ENCODE measurements at regions not wholly inside any gene's neighbourhood (a gene's known extent, or its start where the extent isn't known, plus 50 kb on each side); places are given as distances from the start of the nearest gene placed in this dataset.
A peak's percentile ranks its signal among the peaks of the same experiment; 100 is the strongest.

- Histone ChIP-seq H3K9me3 (peaks cover 0 to 5% of the 10 kb centered on the region in 2 donors), H3K4me1 (no peaks in the 10 kb centered on the region), H3K27ac (no peak overlapping the region), H3K36me3 (no peaks in the 10 kb centered on the region), H3K4me3 (no peak overlapping the region), H3K27me3 (no peaks in the 10 kb centered on the region)
- intact Hi-C loops (cut with DNase I; ENCODE audit: low total_unique reads) = no loop called here
- TF ChIP-seq POLR2AphosphoS5 (IDR thresholded peaks at IDR 0.05) (no peak), POLR2A (IDR thresholded peaks at IDR 0.05) (no peak), CTCF (IDR thresholded peaks at IDR 0.05) (no peak)
- DNase-seq (ENCODE audit: low spot score in 2 of 2) = no peak
These were observed 134.6 kb upstream of the PDHA2 start for GRCh38 chr4:95705323-95705722.

GRCh38 chr4:95701500-95702170 lies 138.3 kb upstream of the PDHA2 start:
- H3K27me3 ChIP-seq = no peaks in the 10 kb centered on the region
- H3K36me3 ChIP-seq = no peaks in the 10 kb centered on the region
- H3K4me1 ChIP-seq = no peaks in the 10 kb centered on the region
- peaks cover 0 to 5% of the 10 kb centered on the region in 2 donors for H3K9me3 ChIP-seq
- intact Hi-C loops (cut with DNase I; ENCODE audit: low total_unique reads) = loop anchor here (5.0 kb wide), 1 partner anchor 1656 kb away; no protein-coding TSS in a partner anchor
- DNase-seq (ENCODE audit: low spot score in 2 of 2) = peak in 1 of 2 donors; percentile 18
- H3K4me3 ChIP-seq = no peak overlapping the region
- peak in 1 of 3 donors; percentile 21 for TF ChIP-seq POLR2AphosphoS5 (IDR thresholded peaks at IDR 0.05)
- no peak for TF ChIP-seq CTCF (IDR thresholded peaks at IDR 0.05)
- peak overlapping the region; percentile 73 to 79 for H3K27ac ChIP-seq

- Histone ChIP-seq H3K4me3 (no peak overlapping the region), H3K36me3 (no peaks in the 10 kb centered on the region), H3K9me3 (no peaks in the 10 kb centered on the region), H3K4me1 (no peaks in the 10 kb centered on the region), H3K27me3 (no peaks in the 10 kb centered on the region), H3K27ac (no peak overlapping the region)
- no peak for DNase-seq (ENCODE audit: low spot score in 2 of 2)
- no peak for TF ChIP-seq POLR2AphosphoS5 (IDR thresholded peaks at IDR 0.05)
- TF ChIP-seq CTCF (IDR thresholded peaks at IDR 0.05) = no peak
- no peak for TF ChIP-seq POLR2A (IDR thresholded peaks at IDR 0.05)
- intact Hi-C loops (cut with DNase I; ENCODE audit: low total_unique reads) = no loop called here
These were observed 145.5 kb upstream of the PDHA2 start for GRCh38 chr4:95694411-95694810.

- H3K27ac ChIP-seq = no peak overlapping the region
- no peaks in the 10 kb centered on the region for H3K36me3 ChIP-seq
- no peak overlapping the region for H3K4me3 ChIP-seq
- intact Hi-C loops (cut with DNase I; ENCODE audit: low total_unique reads) = no loop called here
- no peaks in the 10 kb centered on the region for H3K27me3 ChIP-seq
- DNase-seq (ENCODE audit: low spot score in 2 of 2) = no peak
- TF ChIP-seq POLR2AphosphoS5 (IDR thresholded peaks at IDR 0.05) (no peak), POLR2A (IDR thresholded peaks at IDR 0.05) (no peak), CTCF (IDR thresholded peaks at IDR 0.05) (no peak)
- no peaks in the 10 kb centered on the region for H3K4me1 ChIP-seq
- no peaks in the 10 kb centered on the region for H3K9me3 ChIP-seq
These were observed 144.8 kb upstream of the UNC5C start for GRCh38 chr4:95693594-95693993.

- Histone ChIP-seq H3K4me1 (no peaks in the 10 kb centered on the region), H3K27ac (no peak overlapping the region), H3K27me3 (no peaks in the 10 kb centered on the region), H3K9me3 (no peaks in the 10 kb centered on the region), H3K36me3 (no peaks in the 10 kb centered on the region), H3K4me3 (no peak overlapping the region)
- DNase-seq (ENCODE audit: low spot score in 2 of 2) = no peak
- intact Hi-C loops (cut with DNase I; ENCODE audit: low total_unique reads) = no loop called here
- no peak for TF ChIP-seq POLR2A (IDR thresholded peaks at IDR 0.05)
- no peak for TF ChIP-seq POLR2AphosphoS5 (IDR thresholded peaks at IDR 0.05)
- TF ChIP-seq CTCF (IDR thresholded peaks at IDR 0.05) = no peak
These were observed 127.4 kb upstream of the UNC5C start for GRCh38 chr4:95676190-95676589.

Measured in breast epithelium (tissue), 4 donors.